GM06990 (cell line): ENCODE measurements at regions not wholly inside any gene's neighbourhood (a gene's known extent, or its start where the extent isn't known, plus 50 kb on each side); places are given as distances from the start of the nearest gene placed in this dataset.

Source experiments
- DNase-seq: peaks from one replicate; pipeline ENCODE4 v3.0.0-alpha.2; 2011; ENCODE audit not compliant: insufficient read length; ENCODE audit errors: extremely low read depth
- H3K27me3 ChIP-seq: replicated peaks from 2 replicates; pipeline ENCODE4 v1.6.0; 2011; ENCODE audit warnings: low read length; ENCODE audit not compliant: control insufficient read depth, insufficient read depth
- H3K36me3 ChIP-seq: 2 replicates; pipeline ENCODE4 v1.5.1; 2011; ENCODE audit warnings: low read length; ENCODE audit not compliant: control insufficient read depth, insufficient read depth
- H3K4me3 ChIP-seq: replicated peaks from 2 replicates; pipeline ENCODE4 v1.5.1; 2011; ENCODE audit warnings: low read depth, mild to moderate bottlenecking, control low read depth, low read length
- CTCF ChIP-seq: IDR thresholded peaks from 2 replicates; pipeline ENCODE4 v1.5.1; 2011; ENCODE audit warnings: low read length, control low read depth, mild to moderate bottlenecking, inconsistent platforms; ENCODE audit not compliant: insufficient read depth, poor library complexity, severe bottlenecking

DNA sequence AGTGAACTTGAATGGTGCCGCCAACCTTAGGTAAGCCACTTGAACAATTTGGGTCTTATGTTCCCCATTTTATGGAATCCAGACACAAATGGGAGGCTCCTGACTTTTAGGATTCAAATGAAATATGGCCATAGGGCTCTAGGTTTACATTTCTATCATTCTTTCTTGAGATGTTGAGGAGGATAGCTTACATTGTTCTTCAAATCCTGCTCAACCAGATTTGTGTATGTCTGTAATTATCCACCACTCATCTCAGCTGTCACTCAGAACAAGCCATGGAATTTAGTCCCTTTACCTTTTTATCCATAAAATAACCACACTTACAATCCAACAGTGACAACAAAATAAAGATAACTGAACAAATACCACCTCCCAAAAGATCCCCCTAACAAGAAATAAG, 682.9 kb upstream of the PTBP2 start:
- DNase-seq: no peak
- no peak for TF ChIP-seq CTCF
- Histone ChIP-seq H3K36me3 (no peaks in the 10 kb centered on the region), H3K4me3 (no peak overlapping the region), H3K27me3 (no peaks in the 10 kb centered on the region)

GRCh38 chr1:96039910-96040309, 681.7 kb upstream of the PTBP2 start:
- DNase-seq: no peak
- TF ChIP-seq CTCF: no peak
- Histone ChIP-seq H3K27me3 (no peaks in the 10 kb centered on the region), H3K36me3 (no peaks in the 10 kb centered on the region), H3K4me3 (no peak overlapping the region)

DNA sequence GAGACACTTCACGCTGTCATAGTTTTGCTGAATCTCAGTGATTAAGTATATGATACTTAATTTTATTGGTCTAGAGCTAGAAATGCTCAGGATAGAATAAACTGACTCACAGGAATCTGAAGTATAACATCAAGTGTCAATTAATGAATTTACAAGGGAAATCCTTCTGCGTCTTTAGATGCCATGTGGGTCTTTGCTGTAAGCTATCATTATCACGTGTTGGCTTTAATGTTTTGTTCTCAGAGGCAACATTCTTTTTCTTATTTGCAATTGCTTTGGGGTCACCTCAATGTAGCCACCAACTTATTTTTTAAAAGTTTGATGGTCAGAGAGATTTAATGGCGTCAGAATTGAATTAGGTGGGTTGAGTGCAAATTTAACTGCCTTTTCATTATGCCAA, 680.1 kb upstream of the PTBP2 start:
- DNase-seq: no peak
- no peak for TF ChIP-seq CTCF
- no peaks in the 10 kb centered on the region for H3K27me3 ChIP-seq
- H3K36me3 ChIP-seq: no peaks in the 10 kb centered on the region
- no peak overlapping the region for H3K4me3 ChIP-seq

- Histone ChIP-seq H3K36me3 (no peaks in the 10 kb centered on the region), H3K27me3 (no peaks in the 10 kb centered on the region), H3K4me3 (no peak overlapping the region)
- DNase-seq: no peak
- no peak for TF ChIP-seq CTCF
These were observed 672.9 kb upstream of the PTBP2 start for GRCh38 chr1:96048572-96049212.

- TF ChIP-seq CTCF: no peak
- Histone ChIP-seq H3K36me3 (no peaks in the 10 kb centered on the region), H3K27me3 (no peaks in the 10 kb centered on the region), H3K4me3 (no peak overlapping the region)
- DNase-seq: no peak
These were observed 671.7 kb upstream of the PTBP2 start for GRCh38 chr1:96049759-96050409.
